GM10266 (cell line): ENCODE measurements at regions not wholly inside any gene's neighbourhood (a gene's known extent, or its start where the extent isn't known, plus 50 kb on each side); places are given as distances from the start of the nearest gene placed in this dataset.

Experiments used
- DNase-seq: peaks from one replicate; pipeline ENCODE4 v3.0.0; 2012; ENCODE audit errors: extremely low spot score
- CTCF ChIP-seq: IDR thresholded peaks from 2 replicates; pipeline ENCODE4 v1.5.1; 2012; ENCODE audit warnings: mild to moderate bottlenecking, low read depth; ENCODE audit not compliant: control insufficient read depth, insufficient read depth; ENCODE audit errors: missing control alignments

- no peak for TF ChIP-seq CTCF
- DNase-seq: no peak
Observed at GRCh38 chr15:81914333-81914732, 131.5 kb downstream of the MEX3B start.

- DNase-seq: no peak
- TF ChIP-seq CTCF: no peak
Observed at GRCh38 chr15:81911022-81911971, 134.5 kb downstream of the MEX3B start.

- TF ChIP-seq CTCF: no peak
Observed at GRCh38 chr15:81910355-81911021, 135.3 kb downstream of the MEX3B start.

GRCh38 chr15:81909011-81909358 is 136.8 kb downstream of the MEX3B start:
- DNase-seq: no peak
- no peak for TF ChIP-seq CTCF

More at GRCh38 chr15:81910355-81911021, 135.3 kb downstream of the MEX3B start:
- no peak for DNase-seq

- no peak for DNase-seq
- TF ChIP-seq CTCF: no peak
Observed at GRCh38 chr15:81908111-81908510, 137.7 kb downstream of the MEX3B start.

GRCh38 chr15:81907521-81907920 is 138.3 kb downstream of the MEX3B start:
- no peak for DNase-seq
- no peak for TF ChIP-seq CTCF

- TF ChIP-seq CTCF: no peak
- DNase-seq: no peak
Observed at GRCh38 chr15:81905889-81906288, 139.9 kb downstream of the MEX3B start.
